Stimulated activated CD8-positive, alpha-beta memory T cell treated with anti-CD3 and anti-CD28 coated beads, Interleukin-2, amount 100 ng/mL, for 48 hours (primary cell): ENCODE measurements at regions not wholly inside any gene's neighbourhood (a gene's known extent, or its start where the extent isn't known, plus 50 kb on each side); places are given as distances from the start of the nearest gene placed in this dataset.
"Not testable (repeated sequence)": the region's sequence is repeated elsewhere in the genome, so short reads cannot be mapped to it uniquely, and the experiment has no call there.

Experiments
- DNase-seq, 2 donors: peaks; one replicate each; pipeline ENCODE4 v3.0.0-alpha.2; 2020; ENCODE audit warnings: low read depth in 2 of 2

- not testable (repeated sequence) for DNase-seq
Observed at GRCh38 chr19:20292520-20292919, 125.5 kb downstream of the ZNF486 start.

GRCh38 chr19:20289186-20289585 is 122.2 kb downstream of the ZNF486 start:
- no peak for DNase-seq

GRCh38 chr19:20287070-20287469 is 120.1 kb downstream of the ZNF486 start:
- DNase-seq = no peak

GRCh38 chr19:20285876-20286275 is 118.9 kb downstream of the ZNF486 start:
- not testable (repeated sequence) for DNase-seq

GRCh38 chr19:20279516-20279915 is 112.5 kb downstream of the ZNF486 start:
- DNase-seq = no peak

- no peak for DNase-seq
Observed at GRCh38 chr19:20278342-20278741, 111.3 kb downstream of the ZNF486 start.

- DNase-seq = not testable (repeated sequence)
Observed at GRCh38 chr19:20276732-20277082, 109.7 kb downstream of the ZNF486 start.

GRCh38 chr19:20276011-20276731 is 109.2 kb downstream of the ZNF486 start:
- no peak for DNase-seq

GRCh38 chr19:20273951-20274570 is 107.0 kb downstream of the ZNF486 start:
- no peak for DNase-seq

GRCh38 chr19:20273376-20273775 is 106.4 kb downstream of the ZNF486 start:
- DNase-seq = no peak

- DNase-seq = not testable (repeated sequence)
Observed at GRCh38 chr19:20272627-20273010, 105.6 kb downstream of the ZNF486 start.

GRCh38 chr19:20271927-20272626 is 105.1 kb downstream of the ZNF486 start:
- not testable (repeated sequence) for DNase-seq

GRCh38 chr19:20271215-20271926 is 104.4 kb downstream of the ZNF486 start:
- DNase-seq = no peak

- no peak for DNase-seq
Observed at GRCh38 chr19:20269461-20269860, 102.4 kb downstream of the ZNF486 start.

GRCh38 chr19:20261513-20261912 is 94.5 kb downstream of the ZNF486 start:
- not testable (repeated sequence) for DNase-seq

GRCh38 chr19:20260738-20261137 is 93.7 kb downstream of the ZNF486 start:
- not testable (repeated sequence) for DNase-seq

GRCh38 chr19:20259615-20260014 is 92.6 kb downstream of the ZNF486 start:
- no peak for DNase-seq

GRCh38 chr19:20256606-20257005 is 89.6 kb downstream of the ZNF486 start:
- no peak for DNase-seq

GRCh38 chr19:20254121-20254520 is 87.1 kb downstream of the ZNF486 start:
- DNase-seq = no peak

- DNase-seq = no peak
Observed at GRCh38 chr19:20252613-20253012, 85.6 kb downstream of the ZNF486 start.

- no peak for DNase-seq
Observed at GRCh38 chr19:20250627-20251026, 83.6 kb downstream of the ZNF486 start.

- no peak for DNase-seq
Observed at GRCh38 chr19:20250121-20250520, 83.1 kb downstream of the ZNF486 start.
